ENCODE measurements at regions not wholly inside any gene's neighbourhood (a gene's known extent, or its start where the extent isn't known, plus 50 kb on each side); places are given as distances from the start of the nearest gene placed in this dataset.

- Mint-ChIP-seq H3K27ac (ENCODE audit: unreplicated experiment) (no peak overlapping the region), H3K9me3 (ENCODE audit: unreplicated experiment) (no peaks in the 10 kb centered on the region), H3K36me3 (ENCODE audit: low read depth, unreplicated experiment) (no peaks in the 10 kb centered on the region), H3K4me3 (ENCODE audit: unreplicated experiment) (no peak overlapping the region), H3K27me3 (ENCODE audit: low read depth, unreplicated experiment) (no peaks in the 10 kb centered on the region), H3K4me1 (ENCODE audit: low read depth, unreplicated experiment) (no peaks in the 10 kb centered on the region)
- Histone ChIP-seq H2AFZ (ENCODE audit: low read depth, low read length) (no peak overlapping the region), H3K9me3 (ENCODE audit: insufficient read depth, low read depth, low read length) (no peaks in the 10 kb centered on the region), H3K27ac (ENCODE audit: low read depth, low read length) (no peak overlapping the region), H4K20me1 (ENCODE audit: insufficient read depth, low read length) (no peaks in the 10 kb centered on the region), H3K4me1 (ENCODE audit: insufficient read depth, low read length) (no peaks in the 10 kb centered on the region), H3K4me3 (ENCODE audit: insufficient read depth, low read depth, low read length) (no peak overlapping the region), H3K9ac (ENCODE audit: low read length) (no peak overlapping the region), H3K4me2 (ENCODE audit: low read length) (no peak overlapping the region), H3K27me3 (ENCODE audit: insufficient read depth, low read length) (no peaks in the 10 kb centered on the region), H3K79me2 (ENCODE audit: insufficient read depth, low read length) (no peaks in the 10 kb centered on the region), H3K36me3 (ENCODE audit: insufficient read depth, low read length) (no peaks in the 10 kb centered on the region)
- FAIRE-seq (no peak), DNase-seq (ENCODE audit: low read depth) (no peak)
- TF ChIP-seq EZH2 (IDR thresholded peaks at IDR 0.05; ENCODE audit: insufficient read depth, low read length): no peak
- no peak for TF ChIP-seq CTCF (IDR thresholded peaks at IDR 0.05; ENCODE audit: insufficient read depth, low read depth, low read length)
Observed at GRCh38 chr7:19465861-19466260, 243.0 kb downstream of the POLR1F start.

GRCh38 chr7:19464751-19465150, 244.1 kb downstream of the POLR1F start:
- H3K36me3 Mint-ChIP-seq (ENCODE audit: low read depth, unreplicated experiment): no peaks in the 10 kb centered on the region
- no peaks in the 10 kb centered on the region for H3K79me2 ChIP-seq (ENCODE audit: insufficient read depth, low read length)
- no peaks in the 10 kb centered on the region for H3K27me3 ChIP-seq (ENCODE audit: insufficient read depth, low read length)
- H3K4me1 Mint-ChIP-seq (ENCODE audit: low read depth, unreplicated experiment): no peaks in the 10 kb centered on the region
- no peak overlapping the region for H3K4me2 ChIP-seq (ENCODE audit: low read length)
- no peaks in the 10 kb centered on the region for H4K20me1 ChIP-seq (ENCODE audit: insufficient read depth, low read length)
- no peak overlapping the region for H3K9ac ChIP-seq (ENCODE audit: low read length)
- H3K9me3 Mint-ChIP-seq (ENCODE audit: unreplicated experiment): no peaks in the 10 kb centered on the region
- H3K4me1 ChIP-seq (ENCODE audit: insufficient read depth, low read length): no peaks in the 10 kb centered on the region
- H3K27me3 Mint-ChIP-seq (ENCODE audit: low read depth, unreplicated experiment): no peaks in the 10 kb centered on the region
- H3K36me3 ChIP-seq (ENCODE audit: insufficient read depth, low read length): no peaks in the 10 kb centered on the region
- H2AFZ ChIP-seq (ENCODE audit: low read depth, low read length): no peak overlapping the region
- H3K4me3 Mint-ChIP-seq (ENCODE audit: unreplicated experiment): no peak overlapping the region
- H3K9me3 ChIP-seq (ENCODE audit: insufficient read depth, low read depth, low read length): no peaks in the 10 kb centered on the region
- no peak for TF ChIP-seq CTCF (IDR thresholded peaks at IDR 0.05; ENCODE audit: insufficient read depth, low read depth, low read length)
- no peak for TF ChIP-seq EZH2 (IDR thresholded peaks at IDR 0.05; ENCODE audit: insufficient read depth, low read length)
- DNase-seq (ENCODE audit: low read depth) (no peak), FAIRE-seq (no peak)
- no peak overlapping the region for H3K27ac ChIP-seq (ENCODE audit: low read depth, low read length)
- H3K27ac Mint-ChIP-seq (ENCODE audit: unreplicated experiment): no peak overlapping the region
- H3K4me3 ChIP-seq (ENCODE audit: insufficient read depth, low read depth, low read length): no peak overlapping the region

GRCh38 chr7:19464241-19464640, 244.6 kb downstream of the POLR1F start:
- Histone ChIP-seq H4K20me1 (ENCODE audit: insufficient read depth, low read length) (no peaks in the 10 kb centered on the region), H3K27me3 (ENCODE audit: insufficient read depth, low read length) (no peaks in the 10 kb centered on the region), H3K4me2 (ENCODE audit: low read length) (no peak overlapping the region), H3K9ac (ENCODE audit: low read length) (no peak overlapping the region), H3K9me3 (ENCODE audit: insufficient read depth, low read depth, low read length) (no peaks in the 10 kb centered on the region), H3K4me1 (ENCODE audit: insufficient read depth, low read length) (no peaks in the 10 kb centered on the region), H3K4me3 (ENCODE audit: insufficient read depth, low read depth, low read length) (no peak overlapping the region), H3K79me2 (ENCODE audit: insufficient read depth, low read length) (no peaks in the 10 kb centered on the region), H2AFZ (ENCODE audit: low read depth, low read length) (no peak overlapping the region), H3K27ac (ENCODE audit: low read depth, low read length) (no peak overlapping the region), H3K36me3 (ENCODE audit: insufficient read depth, low read length) (no peaks in the 10 kb centered on the region)
- DNase-seq (ENCODE audit: low read depth): peak; percentile 2
- H3K9me3 Mint-ChIP-seq (ENCODE audit: unreplicated experiment): no peaks in the 10 kb centered on the region
- no peak overlapping the region for H3K27ac Mint-ChIP-seq (ENCODE audit: unreplicated experiment)
- H3K27me3 Mint-ChIP-seq (ENCODE audit: low read depth, unreplicated experiment): no peaks in the 10 kb centered on the region
- no peaks in the 10 kb centered on the region for H3K36me3 Mint-ChIP-seq (ENCODE audit: low read depth, unreplicated experiment)
- no peak overlapping the region for H3K4me3 Mint-ChIP-seq (ENCODE audit: unreplicated experiment)
- no peak for FAIRE-seq
- TF ChIP-seq CTCF (IDR thresholded peaks at IDR 0.05; ENCODE audit: insufficient read depth, low read depth, low read length) (no peak), EZH2 (IDR thresholded peaks at IDR 0.05; ENCODE audit: insufficient read depth, low read length) (no peak)
- no peaks in the 10 kb centered on the region for H3K4me1 Mint-ChIP-seq (ENCODE audit: low read depth, unreplicated experiment)
